ENCODE measurements at regions not wholly inside any gene's neighbourhood (a gene's known extent, or its start where the extent isn't known, plus 50 kb on each side); places are given as distances from the start of the nearest gene placed in this dataset.
A peak's percentile ranks its signal among the peaks of the same experiment; 100 is the strongest.
"Not testable (repeated sequence)": the region's sequence is repeated elsewhere in the genome, so short reads cannot be mapped to it uniquely, and the experiment has no call there.

DNA sequence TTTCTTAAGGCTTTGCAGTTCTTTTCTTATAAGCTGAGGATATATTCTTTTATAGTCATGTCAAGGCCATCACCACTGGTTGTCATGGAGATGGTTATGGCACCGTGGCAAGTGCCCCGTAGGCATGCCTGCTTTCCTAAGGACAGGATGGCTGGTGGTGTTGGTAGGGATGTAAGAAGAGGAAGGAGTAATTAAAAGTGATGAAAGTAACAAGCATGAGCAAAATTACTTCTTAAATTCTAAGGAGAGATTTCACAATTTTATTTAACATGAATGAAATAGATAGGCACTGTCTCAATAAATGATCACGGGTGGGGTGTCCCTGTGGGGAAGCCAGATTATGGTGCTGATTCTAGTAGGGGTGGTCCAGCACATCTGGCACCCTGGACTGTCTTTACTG is 290.2 kb upstream of the KLF4 start (continued):
- TF ChIP-seq, protein P1, sequence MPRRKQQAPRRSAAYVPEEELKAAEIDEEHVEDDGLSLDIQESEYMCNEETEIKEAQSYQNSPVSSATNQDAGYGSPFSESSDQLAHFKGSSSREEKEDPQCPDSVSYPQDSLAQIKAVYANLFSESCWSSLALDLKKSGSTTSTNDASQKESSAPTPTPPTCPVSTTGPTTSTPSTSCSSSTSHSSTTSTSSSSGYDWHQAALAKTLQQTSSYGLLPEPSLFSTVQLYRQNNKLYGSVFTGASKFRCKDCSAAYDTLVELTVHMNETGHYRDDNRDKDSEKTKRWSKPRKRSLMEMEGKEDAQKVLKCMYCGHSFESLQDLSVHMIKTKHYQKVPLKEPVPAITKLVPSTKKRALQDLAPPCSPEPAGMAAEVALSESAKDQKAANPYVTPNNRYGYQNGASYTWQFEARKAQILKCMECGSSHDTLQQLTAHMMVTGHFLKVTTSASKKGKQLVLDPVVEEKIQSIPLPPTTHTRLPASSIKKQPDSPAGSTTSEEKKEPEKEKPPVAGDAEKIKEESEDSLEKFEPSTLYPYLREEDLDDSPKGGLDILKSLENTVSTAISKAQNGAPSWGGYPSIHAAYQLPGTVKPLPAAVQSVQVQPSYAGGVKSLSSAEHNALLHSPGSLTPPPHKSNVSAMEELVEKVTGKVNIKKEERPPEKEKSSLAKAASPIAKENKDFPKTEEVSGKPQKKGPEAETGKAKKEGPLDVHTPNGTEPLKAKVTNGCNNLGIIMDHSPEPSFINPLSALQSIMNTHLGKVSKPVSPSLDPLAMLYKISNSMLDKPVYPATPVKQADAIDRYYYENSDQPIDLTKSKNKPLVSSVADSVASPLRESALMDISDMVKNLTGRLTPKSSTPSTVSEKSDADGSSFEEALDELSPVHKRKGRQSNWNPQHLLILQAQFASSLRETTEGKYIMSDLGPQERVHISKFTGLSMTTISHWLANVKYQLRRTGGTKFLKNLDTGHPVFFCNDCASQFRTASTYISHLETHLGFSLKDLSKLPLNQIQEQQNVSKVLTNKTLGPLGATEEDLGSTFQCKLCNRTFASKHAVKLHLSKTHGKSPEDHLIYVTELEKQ (tag by site-specific recombination; IDR thresholded peaks at IDR 0.05; ENCODE audit: borderline replicate concordance) = no peak
- TF ChIP-seq ZNF426 (tag by site-specific recombination; IDR thresholded peaks at IDR 0.05) (no peak), ZNF311 (tag by site-specific recombination; IDR thresholded peaks at IDR 0.05; ENCODE audit: borderline replicate concordance) (no peak), BCL11A (tag by site-specific recombination; IDR thresholded peaks at IDR 0.05; ENCODE audit: low read depth) (no peak), ZNF19 (tag by site-specific recombination; IDR thresholded peaks at IDR 0.05; ENCODE audit: low read depth) (no peak)
- TF ChIP-seq, protein P2, sequence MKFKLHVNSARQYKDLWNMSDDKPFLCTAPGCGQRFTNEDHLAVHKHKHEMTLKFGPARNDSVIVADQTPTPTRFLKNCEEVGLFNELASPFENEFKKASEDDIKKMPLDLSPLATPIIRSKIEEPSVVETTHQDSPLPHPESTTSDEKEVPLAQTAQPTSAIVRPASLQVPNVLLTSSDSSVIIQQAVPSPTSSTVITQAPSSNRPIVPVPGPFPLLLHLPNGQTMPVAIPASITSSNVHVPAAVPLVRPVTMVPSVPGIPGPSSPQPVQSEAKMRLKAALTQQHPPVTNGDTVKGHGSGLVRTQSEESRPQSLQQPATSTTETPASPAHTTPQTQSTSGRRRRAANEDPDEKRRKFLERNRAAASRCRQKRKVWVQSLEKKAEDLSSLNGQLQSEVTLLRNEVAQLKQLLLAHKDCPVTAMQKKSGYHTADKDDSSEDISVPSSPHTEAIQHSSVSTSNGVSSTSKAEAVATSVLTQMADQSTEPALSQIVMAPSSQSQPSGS (tag by site-specific recombination; IDR thresholded peaks at IDR 0.05; ENCODE audit: low read depth) = no peak
- TF ChIP-seq, protein P3, sequence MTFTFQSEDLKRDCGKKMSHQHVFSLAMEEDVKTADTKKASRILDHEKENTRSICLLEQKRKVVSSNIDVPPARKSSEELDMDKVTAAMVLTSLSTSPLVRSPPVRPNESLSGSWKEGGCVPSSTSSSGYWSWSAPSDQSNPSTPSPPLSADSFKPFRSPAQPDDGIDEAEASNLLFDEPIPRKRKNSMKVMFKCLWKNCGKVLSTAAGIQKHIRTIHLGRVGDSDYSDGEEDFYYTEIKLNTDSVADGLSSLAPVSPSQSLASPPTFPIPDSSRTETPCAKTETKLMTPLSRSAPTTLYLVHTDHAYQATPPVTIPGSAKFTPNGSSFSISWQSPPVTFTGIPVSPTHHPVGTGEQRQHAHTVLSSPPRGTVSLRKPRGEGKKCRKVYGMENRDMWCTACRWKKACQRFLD (tag by site-specific recombination; IDR thresholded peaks at IDR 0.05) = no peak

DNA sequence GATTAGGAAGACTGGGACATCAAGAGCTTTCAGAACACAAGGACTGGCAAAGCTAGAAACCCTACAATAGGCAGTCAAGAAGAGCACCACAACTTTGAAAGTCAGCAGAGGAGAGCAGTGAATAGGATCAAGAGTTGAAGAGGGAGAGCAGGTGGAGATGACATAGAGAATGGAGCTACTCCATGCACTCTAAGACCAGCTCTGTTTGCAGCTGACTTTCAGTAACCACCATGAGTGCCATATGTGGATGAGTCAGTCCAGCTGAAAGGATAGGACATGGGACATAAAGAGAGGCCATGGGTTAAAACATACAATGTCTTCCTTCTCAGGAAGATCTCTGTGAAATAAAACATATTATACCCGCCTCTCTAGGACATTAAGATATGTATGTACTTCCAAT is 289.1 kb upstream of the KLF4 start:
- POLR2A ChIA-PET = interaction anchor here (1.0 kb wide), 1 partner anchor 289 kb away, joined by 5 read pairs; no protein-coding TSS in a partner anchor
- TF ChIP-seq ZNF529 (tag by site-specific recombination; IDR thresholded peaks at IDR 0.05; ENCODE audit: insufficient replicate concordance) (no peak), ZNF426 (tag by site-specific recombination; IDR thresholded peaks at IDR 0.05) (no peak), KLF10 (tag by site-specific recombination; IDR thresholded peaks at IDR 0.05) (no peak), ZNF239 (tag by site-specific recombination; IDR thresholded peaks at IDR 0.05) (no peak)
- CTCF ChIA-PET = interaction anchor here (0.5 kb wide), 1 partner anchor 285 kb away, joined by 3 read pairs; no protein-coding TSS in a partner anchor

DNA sequence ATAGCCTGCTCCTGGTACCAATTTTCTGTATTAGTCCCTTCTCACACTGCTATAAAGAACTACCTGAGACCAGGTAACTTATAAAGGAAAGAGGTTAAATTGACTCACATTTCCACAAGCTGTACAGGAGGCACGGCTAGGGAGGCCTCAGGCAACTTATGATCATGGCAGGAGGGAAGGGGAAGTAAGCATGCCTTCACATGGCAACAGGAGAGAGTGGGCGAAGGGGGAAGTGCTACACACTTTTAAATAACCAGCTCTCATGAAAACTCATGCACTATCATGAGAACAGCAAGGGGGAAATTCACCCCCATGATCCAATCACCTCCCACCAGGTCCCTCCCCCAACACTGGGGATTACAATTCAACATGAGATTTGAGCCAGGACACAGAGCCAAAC is 284.5 kb upstream of the KLF4 start:
- TF ChIP-seq ZNF707 (tag by site-specific recombination; IDR thresholded peaks at IDR 0.05) = 0 out of 2 replicates have a peak, but pooled peaks have one; percentile 64
- H3K9me3 ChIP-seq (ENCODE audit: control insufficient read depth, insufficient read depth, low read depth, low read length); H3K27ac ChIP-seq (ENCODE audit: extremely low read depth, low read depth, low read length); POLR2A ChIA-PET; H3K36me3 ChIP-seq (ENCODE audit: control insufficient read depth in 2 of 2, insufficient read depth in 1 of 2, low read length in 2 of 2); H3K4me1 ChIP-seq (ENCODE audit: control insufficient read depth, insufficient read depth, low read length); H3K4me3 ChIP-seq (ENCODE audit: low read depth, low read length): not testable (repeated sequence)
- CTCF ChIA-PET = interaction anchor here (0.7 to 0.8 kb wide), 2 partner anchors 10 to 369 kb away, joined by 3 read pairs; no protein-coding TSS in a partner anchor

More for the DNA sequence above, 289.1 kb upstream of the KLF4 start:
- no peaks in the 10 kb centered on the region for H3K4me1 ChIP-seq (ENCODE audit: control insufficient read depth, insufficient read depth, low read length)
- no peaks in the 10 kb centered on the region for H3K9me3 ChIP-seq (ENCODE audit: control insufficient read depth, insufficient read depth, low read depth, low read length)
- H3K4me3 ChIP-seq (ENCODE audit: low read depth, low read length) = no peak overlapping the region
- no peak overlapping the region for H3K27ac ChIP-seq (ENCODE audit: extremely low read depth, low read depth, low read length)
- no peaks in the 10 kb centered on the region for H3K36me3 ChIP-seq (ENCODE audit: control insufficient read depth in 2 of 2, insufficient read depth in 1 of 2, low read length in 2 of 2)

DNA sequence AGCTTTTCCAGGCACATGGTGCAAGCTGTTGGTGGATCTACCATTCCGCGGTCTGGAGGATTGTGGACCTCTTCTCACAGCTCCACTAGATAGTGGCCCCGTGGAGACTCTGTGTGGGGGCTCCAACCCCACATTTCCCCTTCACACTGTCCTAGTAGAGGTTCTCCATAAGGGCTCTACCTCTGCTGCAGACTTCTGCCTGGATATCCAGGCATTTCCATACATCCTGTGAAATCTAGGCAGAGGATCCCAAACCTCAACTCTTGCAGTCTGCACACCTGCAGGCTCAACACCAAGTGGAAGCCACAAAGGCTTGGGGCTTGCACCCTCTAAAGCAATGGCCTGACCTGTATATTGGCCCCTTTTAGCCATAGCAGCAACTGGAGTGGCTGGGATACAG is 283.4 kb upstream of the KLF4 start:
- Histone ChIP-seq H3K4me3 (ENCODE audit: low read depth, low read length) (no peak overlapping the region), H3K27ac (ENCODE audit: extremely low read depth, low read depth, low read length) (no peak overlapping the region), H3K4me1 (ENCODE audit: control insufficient read depth, insufficient read depth, low read length) (no peaks in the 10 kb centered on the region), H3K9me3 (ENCODE audit: control insufficient read depth, insufficient read depth, low read depth, low read length) (no peaks in the 10 kb centered on the region), H3K36me3 (ENCODE audit: control insufficient read depth in 2 of 2, insufficient read depth in 1 of 2, low read length in 2 of 2) (no peaks in the 10 kb centered on the region)
- TF ChIP-seq SETDB1 (IDR thresholded peaks at IDR 0.05; ENCODE audit: insufficient read length, low read length) (peak; percentile 18), ZNF571 (tag by site-specific recombination; IDR thresholded peaks at IDR 0.05) (no peak), ZNF239 (tag by site-specific recombination; IDR thresholded peaks at IDR 0.05) (no peak)
- TF ChIP-seq, protein P4, sequence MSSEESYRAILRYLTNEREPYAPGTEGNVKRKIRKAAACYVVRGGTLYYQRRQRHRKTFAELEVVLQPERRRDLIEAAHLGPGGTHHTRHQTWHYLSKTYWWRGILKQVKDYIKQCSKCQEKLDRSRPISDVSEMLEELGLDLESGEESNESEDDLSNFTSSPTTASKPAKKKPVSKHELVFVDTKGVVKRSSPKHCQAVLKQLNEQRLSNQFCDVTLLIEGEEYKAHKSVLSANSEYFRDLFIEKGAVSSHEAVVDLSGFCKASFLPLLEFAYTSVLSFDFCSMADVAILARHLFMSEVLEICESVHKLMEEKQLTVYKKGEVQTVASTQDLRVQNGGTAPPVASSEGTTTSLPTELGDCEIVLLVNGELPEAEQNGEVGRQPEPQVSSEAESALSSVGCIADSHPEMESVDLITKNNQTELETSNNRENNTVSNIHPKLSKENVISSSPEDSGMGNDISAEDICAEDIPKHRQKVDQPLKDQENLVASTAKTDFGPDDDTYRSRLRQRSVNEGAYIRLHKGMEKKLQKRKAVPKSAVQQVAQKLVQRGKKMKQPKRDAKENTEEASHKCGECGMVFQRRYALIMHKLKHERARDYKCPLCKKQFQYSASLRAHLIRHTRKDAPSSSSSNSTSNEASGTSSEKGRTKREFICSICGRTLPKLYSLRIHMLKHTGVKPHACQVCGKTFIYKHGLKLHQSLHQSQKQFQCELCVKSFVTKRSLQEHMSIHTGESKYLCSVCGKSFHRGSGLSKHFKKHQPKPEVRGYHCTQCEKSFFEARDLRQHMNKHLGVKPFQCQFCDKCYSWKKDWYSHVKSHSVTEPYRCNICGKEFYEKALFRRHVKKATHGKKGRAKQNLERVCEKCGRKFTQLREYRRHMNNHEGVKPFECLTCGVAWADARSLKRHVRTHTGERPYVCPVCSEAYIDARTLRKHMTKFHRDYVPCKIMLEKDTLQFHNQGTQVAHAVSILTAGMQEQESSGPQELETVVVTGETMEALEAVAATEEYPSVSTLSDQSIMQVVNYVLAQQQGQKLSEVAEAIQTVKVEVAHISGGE (tag by site-specific recombination; conservative IDR thresholded peaks at IDR 0.05; ENCODE audit: low read depth) = no peak
- ChIA-PET CTCF (interaction anchor here (0.5 kb wide), 1 partner anchor 329 kb away, joined by 4 read pairs; no protein-coding TSS in a partner anchor), POLR2A (no interaction called here)
